ENCODE measurements at regions not wholly inside any gene's neighbourhood (a gene's known extent, or its start where the extent isn't known, plus 50 kb on each side); places are given as distances from the start of the nearest gene placed in this dataset.
"Not testable (repeated sequence)": the region's sequence is repeated elsewhere in the genome, so short reads cannot be mapped to it uniquely, and the experiment has no call there.

GRCh38 chr20:47909696-47910369 is 124.6 kb upstream of the SULF2 start:
- not testable (repeated sequence) for H3K4me3 ChIP-seq (ENCODE audit: insufficient read depth, low read length); H3K79me2 ChIP-seq (ENCODE audit: insufficient read depth, low read length); H3K4me1 ChIP-seq (ENCODE audit: insufficient read depth, low read length); H4K20me1 ChIP-seq (ENCODE audit: insufficient read depth, low read length); H2AFZ ChIP-seq (ENCODE audit: low read length); H3K9me3 ChIP-seq (ENCODE audit: low read depth, low read length); H3K4me2 ChIP-seq (ENCODE audit: insufficient read depth, low read length); DNase-seq (ENCODE audit: insufficient read length, low spot score, missing footprints); H3K27me3 ChIP-seq (ENCODE audit: insufficient read depth, low read length); H3K27ac ChIP-seq (ENCODE audit: low read depth, low read length); H3K36me3 ChIP-seq (ENCODE audit: insufficient read depth, low read length)

DNA sequence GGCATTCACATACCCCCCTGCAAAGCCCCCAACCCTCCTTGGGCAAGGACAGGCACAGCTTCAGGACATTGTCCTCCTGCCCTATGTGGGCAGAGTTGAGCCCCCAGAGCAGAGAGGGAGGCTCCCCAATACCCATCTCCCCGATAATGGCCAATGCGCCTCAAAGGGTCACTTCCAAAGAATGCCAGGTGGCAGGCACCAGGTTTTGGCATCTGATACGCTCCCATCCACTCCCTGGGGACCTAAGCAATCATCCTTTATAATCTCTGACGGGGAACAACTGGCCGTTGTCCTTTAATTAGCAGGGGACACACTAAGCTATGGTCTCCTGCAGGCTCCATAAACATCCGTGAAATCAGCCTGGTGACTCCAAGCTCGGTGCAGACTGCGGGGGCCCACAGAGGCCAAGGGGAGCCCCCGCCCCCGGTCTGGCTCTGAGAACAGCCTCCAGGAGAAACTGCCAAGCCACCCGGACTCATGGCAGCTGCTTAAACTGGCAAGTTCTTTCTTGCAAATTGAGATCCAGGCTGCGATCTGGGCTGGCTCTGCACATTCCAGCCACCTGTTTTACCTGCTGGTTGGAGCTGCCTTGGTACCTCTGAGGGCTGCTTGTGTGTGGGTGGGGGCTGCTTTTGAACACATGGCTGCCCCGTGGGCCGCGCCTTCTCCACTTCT is 123.2 kb upstream of the SULF2 start:
- H3K27me3 ChIP-seq (ENCODE audit: insufficient read depth, low read length); DNase-seq (ENCODE audit: insufficient read length, low spot score, missing footprints): not testable (repeated sequence)

DNA sequence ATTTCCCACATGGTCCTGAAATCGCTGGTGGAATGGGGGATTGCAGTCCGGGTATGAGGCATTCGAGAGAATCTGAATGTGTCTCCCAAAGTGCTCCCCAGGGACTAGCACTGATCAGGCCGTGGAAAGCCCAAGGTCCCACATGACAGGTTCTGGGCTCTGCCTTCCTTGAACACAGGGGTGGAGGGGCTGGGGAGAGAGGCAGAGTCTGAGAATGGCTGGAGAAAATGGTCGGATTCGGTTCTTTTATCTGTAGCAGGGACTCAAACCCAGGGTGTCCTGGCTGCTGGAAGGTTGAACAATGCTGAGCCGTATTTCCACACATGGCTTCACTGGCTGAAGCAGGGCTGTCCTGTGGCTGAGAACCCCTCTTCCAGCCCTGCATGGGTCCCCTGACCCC is 122.7 kb upstream of the SULF2 start:
- not testable (repeated sequence) for H3K9me3 ChIP-seq (ENCODE audit: low read depth, low read length); H3K4me1 ChIP-seq (ENCODE audit: insufficient read depth, low read length); H3K4me3 ChIP-seq (ENCODE audit: insufficient read depth, low read length); DNase-seq (ENCODE audit: insufficient read length, low spot score, missing footprints); H4K20me1 ChIP-seq (ENCODE audit: insufficient read depth, low read length); H3K4me2 ChIP-seq (ENCODE audit: insufficient read depth, low read length); H2AFZ ChIP-seq (ENCODE audit: low read length); H3K27me3 ChIP-seq (ENCODE audit: insufficient read depth, low read length); H3K79me2 ChIP-seq (ENCODE audit: insufficient read depth, low read length); H3K36me3 ChIP-seq (ENCODE audit: insufficient read depth, low read length); H3K27ac ChIP-seq (ENCODE audit: low read depth, low read length)

More for the DNA sequence above, 123.2 kb upstream of the SULF2 start:
- not testable (repeated sequence) for H4K20me1 ChIP-seq (ENCODE audit: insufficient read depth, low read length); H3K27ac ChIP-seq (ENCODE audit: low read depth, low read length); H3K4me2 ChIP-seq (ENCODE audit: insufficient read depth, low read length); H3K79me2 ChIP-seq (ENCODE audit: insufficient read depth, low read length); H3K36me3 ChIP-seq (ENCODE audit: insufficient read depth, low read length); H3K4me1 ChIP-seq (ENCODE audit: insufficient read depth, low read length); H3K9me3 ChIP-seq (ENCODE audit: low read depth, low read length); H2AFZ ChIP-seq (ENCODE audit: low read length); H3K4me3 ChIP-seq (ENCODE audit: insufficient read depth, low read length)

DNA sequence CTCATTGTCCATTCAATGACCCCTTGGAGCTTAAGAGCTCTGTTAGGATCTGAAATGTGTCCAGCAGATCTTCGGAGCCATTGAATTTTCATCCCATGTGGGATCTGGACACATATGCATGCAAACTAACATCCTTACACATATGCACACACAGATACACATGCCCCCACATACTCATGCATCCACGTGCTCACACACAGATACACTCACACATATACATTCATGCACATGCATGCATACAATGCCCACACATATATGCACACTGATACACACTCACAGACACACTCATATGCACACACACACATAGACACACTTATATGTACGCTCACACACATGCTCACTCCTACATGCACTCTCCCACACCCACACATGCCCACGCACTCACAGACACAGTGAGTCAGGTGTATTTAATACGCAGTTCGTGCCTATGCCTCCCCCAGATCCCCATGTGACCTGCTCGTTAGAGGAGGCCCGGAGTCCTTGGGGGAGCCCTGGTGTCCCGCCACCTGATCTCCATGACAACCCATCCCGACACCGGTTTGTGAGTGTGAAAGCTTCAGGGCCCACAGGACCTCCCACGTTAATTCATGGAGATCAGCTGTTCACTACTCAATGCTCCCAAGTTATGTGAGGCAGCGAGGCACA is 121.9 kb upstream of the SULF2 start:
- Histone ChIP-seq H3K4me2 (ENCODE audit: insufficient read depth, low read length) (no peak overlapping the region), H2AFZ (ENCODE audit: low read length) (no peak overlapping the region), H3K9me3 (ENCODE audit: low read depth, low read length) (no peaks in the 10 kb centered on the region), H3K79me2 (ENCODE audit: insufficient read depth, low read length) (no peaks in the 10 kb centered on the region), H4K20me1 (ENCODE audit: insufficient read depth, low read length) (no peaks in the 10 kb centered on the region), H3K27me3 (ENCODE audit: insufficient read depth, low read length) (peaks cover 6% of the 10 kb centered on the region), H3K27ac (ENCODE audit: low read depth, low read length) (no peak overlapping the region), H3K36me3 (ENCODE audit: insufficient read depth, low read length) (no peaks in the 10 kb centered on the region), H3K4me3 (ENCODE audit: insufficient read depth, low read length) (no peak overlapping the region), H3K4me1 (ENCODE audit: insufficient read depth, low read length) (no peaks in the 10 kb centered on the region)
- DNase-seq (ENCODE audit: insufficient read length, low spot score, missing footprints): no peak
- TF ChIP-seq CTCF (IDR thresholded peaks at IDR 0.05; ENCODE audit: extremely low read depth, low read depth, low read length): no peak

DNA sequence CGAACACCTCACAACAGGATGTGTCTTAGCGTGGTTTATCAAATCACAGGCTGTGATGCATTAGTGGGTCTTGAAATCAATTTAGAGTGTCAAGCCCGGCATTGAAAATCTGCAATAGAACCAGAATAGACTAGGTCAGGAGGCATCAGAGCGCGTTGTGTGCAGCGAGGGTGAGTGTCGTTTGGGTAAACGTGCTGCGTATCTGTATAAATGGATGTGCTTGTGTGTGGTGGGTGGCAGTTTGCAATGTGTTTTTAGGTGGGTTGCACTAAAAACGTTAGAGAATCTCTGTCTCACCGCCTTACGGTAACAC is 121.0 kb upstream of the SULF2 start:
- H3K36me3 ChIP-seq (ENCODE audit: insufficient read depth, low read length): no peaks in the 10 kb centered on the region
- no peak overlapping the region for H3K4me3 ChIP-seq (ENCODE audit: insufficient read depth, low read length)
- H3K27me3 ChIP-seq (ENCODE audit: insufficient read depth, low read length): peaks cover 6% of the 10 kb centered on the region
- no peak for TF ChIP-seq CTCF (IDR thresholded peaks at IDR 0.05; ENCODE audit: extremely low read depth, low read depth, low read length)
- H4K20me1 ChIP-seq (ENCODE audit: insufficient read depth, low read length): no peaks in the 10 kb centered on the region
- H3K27ac ChIP-seq (ENCODE audit: low read depth, low read length): no peak overlapping the region
- no peak for DNase-seq (ENCODE audit: insufficient read length, low spot score, missing footprints)
- no peaks in the 10 kb centered on the region for H3K79me2 ChIP-seq (ENCODE audit: insufficient read depth, low read length)
- no peak overlapping the region for H3K4me2 ChIP-seq (ENCODE audit: insufficient read depth, low read length)
- no peaks in the 10 kb centered on the region for H3K4me1 ChIP-seq (ENCODE audit: insufficient read depth, low read length)
- no peak overlapping the region for H2AFZ ChIP-seq (ENCODE audit: low read length)
- no peaks in the 10 kb centered on the region for H3K9me3 ChIP-seq (ENCODE audit: low read depth, low read length)

All from osteoblast (primary cell).